Heart right ventricle (tissue), 16 donors: ENCODE measurements at regions not wholly inside any gene's neighbourhood (a gene's known extent, or its start where the extent isn't known, plus 50 kb on each side); places are given as distances from the start of the nearest gene placed in this dataset.

ENCODE experiments used
- ATAC-seq, 8 donors: fragments of 200-7000 bp; cut with Tn5 transposase; one replicate each; pipeline ENCODE4 v1.9.1; 2020; ENCODE audit warnings: mild to moderate bottlenecking in 8 of 8, moderate library complexity in 8 of 8, moderate number of reproducible peaks in 1 of 8
- DNase-seq, 2 donors: peaks; one replicate each; pipeline ENCODE4 v3.0.0-alpha.2; 2020
- H3K27ac ChIP-seq, 10 donors: fragments of 200-600 bp; sonication (generic) in 2 of 10; one replicate each; pipeline versions ENCODE4 v1.5.0 to v1.8.0; 2020 to 2022; ENCODE audit warnings: mild to moderate bottlenecking in 3 of 10
- H3K27me3 ChIP-seq, 7 donors: fragments of 200-600 bp; one replicate each; pipeline ENCODE4 v1.8.0; 2021 to 2022; ENCODE audit warnings: mild to moderate bottlenecking in 2 of 7
- H3K36me3 ChIP-seq, 9 donors: fragments of 200-600 bp; sonication (generic) in 1 of 9; one replicate each; pipeline versions ENCODE4 v1.5.0 to v1.8.0; 2020 to 2022; ENCODE audit warnings: mild to moderate bottlenecking in 2 of 9
- H3K4me1 ChIP-seq, 9 donors: fragments of 200-600 bp; sonication (generic) in 1 of 9; one replicate each; pipeline versions ENCODE4 v1.5.0 to v1.8.0; 2020 to 2022; ENCODE audit warnings: mild to moderate bottlenecking in 4 of 9
- H3K4me3 ChIP-seq, 10 donors: fragments of 200-600 bp; sonication (generic) in 2 of 10; one replicate each; pipeline versions ENCODE4 v1.5.0 to v1.8.0; 2020 to 2022; ENCODE audit warnings: mild to moderate bottlenecking in 7 of 10, moderate library complexity in 2 of 10
- H3K9me3 ChIP-seq, 11 donors: fragments of 200-600 bp in 10 of 11; sonication (generic) in 2 of 11; one replicate each; pipeline versions ENCODE4 v1.5.0 to v1.8.0; 2013 to 2022; ENCODE audit warnings: mild to moderate bottlenecking in 2 of 11, control low read depth in 1 of 11, moderate library complexity in 1 of 11
- WGBS, 2 donors: extraction: QIAGEN DNeasy Blood & Tissue Kit; methylation state at CpG; one replicate each; pipeline ENCODE4 v1.1.7; 2013; ENCODE audit warnings: inconsistent platforms in 1 of 2; 5-methylcytosine and 5-hydroxymethylcytosine counted together
- intact Hi-C, 10 donors: fragments of 100-400 bp; cut with DNase I; formaldehyde crosslinking; loops; one replicate each; pipeline versions ENCODE4 v1.11.1 to v1.14.2; 2022
- TF ChIP-seq, protein P1 (sequence below), 9 donors: fragments of 200-600 bp; sonication (generic) in 2 of 9; IDR thresholded peaks; one replicate each; pipeline versions ENCODE4 v1.5.0 to v1.8.0; 2021 to 2022; ENCODE audit warnings: antibody characterized with exemption in 9 of 9, mild to moderate bottlenecking in 5 of 9, moderate library complexity in 1 of 9
- donor health status: Arrhythmogenic right ventricular cardiomyopathy.
- donor health status: ischemic (EF 13 %, LVEDD 7.1; RV severe dilation, severe dysfunction).
- donor health status: healthy with polysubstance abuse.
- donor health status: DM: no; HTN: yes; CAD: no.
- donor health status: DM: no; HTN: no; CAD: no.
- donor health status: ischemic (EF 25% LVEDD 6.9; RV normal size, moderate dysfunction).
- donor health status: ischemic (EF 25% LVEDD 5.7; RV mildly dilated, moderate dysfunction).
- donor health status: healthy.
- donor health status: DM: yes; HTN: yes; CAD: no.
- donor health status: Ischemic cardiomyopathy.
- donor health status: ischemic (EF 35%, LVEDD 5.7; RV mildly dilated, moderate dysfunction).
- donor health status: nonischemic (EF 11% LVEDD 7.7; RV severe dilation, severe dysfunction).
- donor health status: DM: yes; HTN: yes; CAD: no.
- donor health status: PGD.
- donor health status: ischemic (EF 29% LVEDD 5.4; RV normal size, mild dysfunction).
- donor health status: nonischemic (EF 23%, LVEDD 6.1; RV moderate dilation, normal function).

DNA sequence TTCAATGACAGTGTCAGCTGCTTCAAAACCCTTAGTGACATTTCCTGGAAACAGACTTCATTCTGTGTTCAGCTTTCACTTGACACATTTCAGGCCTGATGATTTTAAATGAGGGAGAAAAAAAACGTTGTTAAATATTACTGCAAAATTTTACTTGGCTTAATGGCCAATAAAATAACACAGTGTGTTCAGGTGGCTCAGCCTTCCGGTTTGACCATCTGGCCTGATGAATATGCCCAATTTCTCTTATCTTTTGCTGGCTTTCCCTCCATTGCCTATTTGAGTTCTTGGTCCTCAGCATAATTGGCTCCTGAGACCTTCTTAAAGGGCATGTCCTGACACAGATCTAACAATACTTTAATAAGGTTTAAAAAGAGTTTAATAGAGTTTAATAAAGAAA, 462.4 kb downstream of the ADRA2A start:
- Histone ChIP-seq H3K36me3 (no peaks in the 10 kb centered on the region), H3K9me3 (no peaks in the 10 kb centered on the region), H3K4me3 (no peak overlapping the region), H3K4me1 (no peaks in the 10 kb centered on the region), H3K27ac (no peak overlapping the region), H3K27me3 (peaks cover 0 to 16% (median 0%) of the 10 kb centered on the region in 7 donors)
- ATAC-seq = no peak
- TF ChIP-seq, protein P1, sequence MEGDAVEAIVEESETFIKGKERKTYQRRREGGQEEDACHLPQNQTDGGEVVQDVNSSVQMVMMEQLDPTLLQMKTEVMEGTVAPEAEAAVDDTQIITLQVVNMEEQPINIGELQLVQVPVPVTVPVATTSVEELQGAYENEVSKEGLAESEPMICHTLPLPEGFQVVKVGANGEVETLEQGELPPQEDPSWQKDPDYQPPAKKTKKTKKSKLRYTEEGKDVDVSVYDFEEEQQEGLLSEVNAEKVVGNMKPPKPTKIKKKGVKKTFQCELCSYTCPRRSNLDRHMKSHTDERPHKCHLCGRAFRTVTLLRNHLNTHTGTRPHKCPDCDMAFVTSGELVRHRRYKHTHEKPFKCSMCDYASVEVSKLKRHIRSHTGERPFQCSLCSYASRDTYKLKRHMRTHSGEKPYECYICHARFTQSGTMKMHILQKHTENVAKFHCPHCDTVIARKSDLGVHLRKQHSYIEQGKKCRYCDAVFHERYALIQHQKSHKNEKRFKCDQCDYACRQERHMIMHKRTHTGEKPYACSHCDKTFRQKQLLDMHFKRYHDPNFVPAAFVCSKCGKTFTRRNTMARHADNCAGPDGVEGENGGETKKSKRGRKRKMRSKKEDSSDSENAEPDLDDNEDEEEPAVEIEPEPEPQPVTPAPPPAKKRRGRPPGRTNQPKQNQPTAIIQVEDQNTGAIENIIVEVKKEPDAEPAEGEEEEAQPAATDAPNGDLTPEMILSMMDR (IDR thresholded peaks at IDR 0.05) = no peak
- intact Hi-C loops = no loop called here
- WGBS, 2 donors = 60 to 64% methylated on average over 2 of the region's 2 CpGs
- DNase-seq = no peak

DNA sequence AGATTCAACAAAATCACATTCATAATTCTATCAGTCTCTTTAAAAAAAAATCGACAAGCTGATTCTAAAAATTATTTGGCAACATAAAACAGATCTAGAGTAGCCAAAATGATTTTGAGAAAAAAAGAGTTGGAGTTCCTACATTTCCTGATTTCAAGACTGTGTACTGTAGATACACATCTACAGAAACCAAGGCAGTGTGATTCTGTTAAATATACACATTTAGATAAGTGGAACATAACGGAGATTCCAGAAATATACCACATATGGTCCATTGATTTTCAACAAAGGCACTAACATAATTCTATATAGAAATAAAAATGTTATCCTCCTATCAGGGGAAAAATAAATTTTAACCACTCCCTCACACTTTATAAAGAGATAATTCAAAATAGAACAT, 467.0 kb downstream of the ADRA2A start:
- ATAC-seq (no peak), DNase-seq (no peak)
- Histone ChIP-seq H3K4me3 (no peak overlapping the region), H3K27me3 (peaks cover 0 to 2% (median 0%) of the 10 kb centered on the region in 7 donors), H3K9me3 (no peaks in the 10 kb centered on the region), H3K4me1 (no peaks in the 10 kb centered on the region), H3K36me3 (no peaks in the 10 kb centered on the region), H3K27ac (no peak overlapping the region)
- WGBS, 2 donors = 67 to 71% methylated on average over 2 of the region's 2 CpGs
- TF ChIP-seq, protein P1 (IDR thresholded peaks at IDR 0.05) = no peak
- intact Hi-C loops = no loop called here

DNA sequence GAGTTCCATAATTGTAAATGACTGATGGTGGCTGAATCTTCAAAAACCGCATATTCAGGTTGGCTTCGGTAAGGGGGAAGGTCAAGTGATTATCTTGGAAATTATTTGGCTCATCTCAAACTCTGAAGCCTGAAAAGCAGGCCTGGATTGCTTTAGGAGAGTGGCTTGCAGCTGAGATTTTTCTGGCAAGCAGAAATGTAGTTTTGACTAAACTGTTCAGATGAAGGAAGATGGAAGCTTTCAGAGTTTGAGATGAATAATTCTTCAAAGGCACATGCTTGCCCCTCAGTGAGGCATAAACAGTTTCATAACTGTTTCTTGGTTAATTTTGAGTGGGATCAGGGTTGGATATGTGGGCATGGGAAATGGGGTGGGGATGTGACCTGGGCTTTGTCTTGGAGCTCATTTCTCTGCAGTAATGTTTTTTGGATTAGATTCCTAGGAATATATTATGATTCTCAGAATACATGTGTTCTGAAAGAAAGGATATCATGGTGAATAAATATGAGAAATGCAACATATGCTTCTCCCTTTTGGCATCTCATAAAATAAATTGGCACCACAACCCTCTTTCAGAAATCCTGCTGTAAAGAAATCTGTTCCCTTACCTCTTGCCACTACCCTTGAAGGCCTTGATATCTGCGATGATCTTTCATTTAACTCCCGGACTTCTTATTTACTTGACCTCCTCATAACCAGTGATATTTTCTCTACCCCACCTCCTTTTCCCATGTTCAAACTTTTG, 469.2 kb downstream of the ADRA2A start:
- no peaks in the 10 kb centered on the region for H3K9me3 ChIP-seq
- no peaks in the 10 kb centered on the region for H3K4me1 ChIP-seq
- no peaks in the 10 kb centered on the region for H3K27me3 ChIP-seq
- no peak overlapping the region for H3K4me3 ChIP-seq
- WGBS, 2 donors = 77 to 79% methylated on average over 4 of the region's 4 CpGs
- no peak for DNase-seq
- no peaks in the 10 kb centered on the region for H3K36me3 ChIP-seq
- TF ChIP-seq, protein P1 (IDR thresholded peaks at IDR 0.05) = no peak
- no peak overlapping the region for H3K27ac ChIP-seq
- ATAC-seq = no peak
- intact Hi-C loops = no loop called here

DNA sequence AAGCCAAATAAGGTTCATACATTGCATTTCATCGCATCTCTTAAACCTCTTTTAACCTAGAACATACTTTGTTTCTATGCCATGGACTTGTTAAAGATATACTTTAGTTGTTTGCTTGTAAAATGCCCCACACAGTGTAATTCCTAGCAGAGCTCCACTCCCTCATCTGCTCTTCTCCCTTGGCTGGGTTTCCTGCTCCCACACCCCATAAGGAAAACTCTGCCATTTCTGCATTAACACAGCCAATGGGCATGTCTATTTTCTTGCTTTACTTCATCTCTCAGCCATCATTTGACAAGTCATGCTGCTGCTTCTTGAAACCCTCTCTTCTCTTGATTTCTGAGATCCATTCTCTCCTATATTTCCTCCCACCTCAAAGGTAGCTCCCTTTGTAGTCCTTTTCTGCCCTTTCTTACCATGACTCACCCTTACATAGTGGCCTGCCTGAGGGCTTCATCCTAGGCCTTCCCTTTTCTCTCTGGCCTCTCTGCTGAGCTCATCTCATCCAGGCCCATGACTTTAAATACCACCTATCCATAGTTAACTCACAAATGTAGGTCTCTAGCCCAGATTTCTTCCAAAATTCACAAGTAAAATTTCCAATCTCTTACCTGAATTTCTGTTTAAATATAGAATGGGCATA, 471.4 kb downstream of the ADRA2A start:
- H3K9me3 ChIP-seq = no peaks in the 10 kb centered on the region
- TF ChIP-seq, protein P1 (IDR thresholded peaks at IDR 0.05) = no peak
- H3K4me1 ChIP-seq = no peaks in the 10 kb centered on the region
- H3K4me3 ChIP-seq = no peak overlapping the region
- intact Hi-C loops = no loop called here
- H3K27me3 ChIP-seq = no peaks in the 10 kb centered on the region
- 84 to 87% methylated on average over 1 of the region's 1 CpG for WGBS, 2 donors
- DNase-seq = no peak
- no peaks in the 10 kb centered on the region for H3K36me3 ChIP-seq
- H3K27ac ChIP-seq = no peak overlapping the region
- ATAC-seq = no peak
